ENCODE measurements at regions not wholly inside any gene's neighbourhood (a gene's known extent, or its start where the extent isn't known, plus 50 kb on each side); places are given as distances from the start of the nearest gene placed in this dataset.

DNA sequence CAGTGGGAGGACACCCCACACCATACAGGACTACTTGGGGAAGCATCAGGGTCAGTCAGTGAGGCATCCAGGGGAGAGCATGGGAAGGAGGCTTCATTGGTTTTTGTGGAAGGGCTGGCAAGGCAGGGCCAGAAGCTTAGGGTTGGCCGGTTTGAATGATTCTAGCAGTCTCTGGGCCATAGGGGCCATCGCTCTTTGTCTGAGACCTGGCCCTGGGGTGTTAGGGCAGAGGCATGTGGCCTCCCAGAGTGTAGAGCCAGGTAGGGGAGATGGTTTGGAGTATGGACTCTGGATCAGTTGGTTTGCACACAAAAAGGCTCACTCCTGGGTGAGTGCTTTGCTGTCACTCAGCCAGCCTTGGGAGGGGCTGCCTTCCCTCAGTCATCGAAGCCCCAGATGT lies 98.5 kb downstream of the GLI2 start:
- TF ChIP-seq POLR2A (IDR thresholded peaks at IDR 0.05; ENCODE audit: low read depth, low read length) (no peak), POLR2AphosphoS5 (IDR thresholded peaks at IDR 0.05; ENCODE audit: low read depth, low read length) (no peak), TAF1 (IDR thresholded peaks at IDR 0.05; ENCODE audit: low read depth, low read length) (no peak)
